ENCODE measurements at regions not wholly inside any gene's neighbourhood (a gene's known extent, or its start where the extent isn't known, plus 50 kb on each side); places are given as distances from the start of the nearest gene placed in this dataset.
A peak's percentile ranks its signal among the peaks of the same experiment; 100 is the strongest.

- intact Hi-C loops (cut with micrococcal nuclease; ENCODE audit: unreplicated experiment), result no loop called here
- Histone ChIP-seq H3K4me2 (ENCODE audit: low read length) (no peak overlapping the region), H2AFZ (ENCODE audit: low read length) (no peak overlapping the region), H3K4me3 (ENCODE audit: low read depth, low read length, poor library complexity, severe bottlenecking) (no peak overlapping the region), H3K79me2 (ENCODE audit: insufficient read depth, low read depth, low read length) (no peaks in the 10 kb centered on the region), H3K27ac (ENCODE audit: low read depth, low read length, poor library complexity, severe bottlenecking) (no peak overlapping the region), H4K20me1 (ENCODE audit: insufficient read depth, low read length) (no peaks in the 10 kb centered on the region), H3K4me1 (ENCODE audit: insufficient read depth, low read length, poor library complexity, severe bottlenecking) (no peaks in the 10 kb centered on the region), H3K36me3 (ENCODE audit: insufficient read depth, low read length) (no peaks in the 10 kb centered on the region), H3K9me3 (ENCODE audit: low read length) (no peaks in the 10 kb centered on the region), H3K9me2 (ENCODE audit: insufficient read depth, low read length) (no peaks in the 10 kb centered on the region)
- DNase-seq (ENCODE audit: low spot score), result no peak
- no TSS peak for BruUV-seq (replicated peaks)
- ChIA-PET CTCF (ENCODE audit: unreplicated experiment) (no interaction called here), POLR2A (interaction anchor here (0.6 kb wide), 1 partner anchor 39 kb away, joined by 3 read pairs; no protein-coding TSS in a partner anchor)
- TF ChIP-seq CTCF (conservative IDR thresholded peaks at IDR 0.05; ENCODE audit: low read length) (no peak), EZH2phosphoT487 (IDR thresholded peaks at IDR 0.05; ENCODE audit: borderline replicate concordance, low read depth, low read length) (no peak)
Observed at GRCh38 chr15:45919806-45920205, 285.0 kb downstream of the SQOR start.

GRCh38 chr15:45921376-45921775 lies 286.5 kb downstream of the SQOR start:
- H3K9me2 ChIP-seq (ENCODE audit: insufficient read depth, low read length), result no peaks in the 10 kb centered on the region
- H4K20me1 ChIP-seq (ENCODE audit: insufficient read depth, low read length), result no peaks in the 10 kb centered on the region
- BruUV-seq (replicated peaks), result no TSS peak
- H3K79me2 ChIP-seq (ENCODE audit: insufficient read depth, low read depth, low read length), result no peaks in the 10 kb centered on the region
- peak overlapping the region; percentile 13 for H2AFZ ChIP-seq (ENCODE audit: low read length)
- H3K9me3 ChIP-seq (ENCODE audit: low read length), result no peaks in the 10 kb centered on the region
- CTCF ChIA-PET (ENCODE audit: unreplicated experiment), result no interaction called here
- H3K36me3 ChIP-seq (ENCODE audit: insufficient read depth, low read length), result no peaks in the 10 kb centered on the region
- H3K4me2 ChIP-seq (ENCODE audit: low read length), result no peak overlapping the region
- H3K4me3 ChIP-seq (ENCODE audit: low read depth, low read length, poor library complexity, severe bottlenecking), result no peak overlapping the region
- POLR2A ChIA-PET, result interaction anchor here (0.7 kb wide), 1 partner anchor 31 kb away, joined by 4 read pairs; no protein-coding TSS in a partner anchor
- no peak for TF ChIP-seq EZH2phosphoT487 (IDR thresholded peaks at IDR 0.05; ENCODE audit: borderline replicate concordance, low read depth, low read length)
- no peak for TF ChIP-seq CTCF (conservative IDR thresholded peaks at IDR 0.05; ENCODE audit: low read length)
- H3K27ac ChIP-seq (ENCODE audit: low read depth, low read length, poor library complexity, severe bottlenecking), result no peak overlapping the region
- intact Hi-C loops (cut with micrococcal nuclease; ENCODE audit: unreplicated experiment), result no loop called here
- DNase-seq (ENCODE audit: low spot score), result no peak
- H3K4me1 ChIP-seq (ENCODE audit: insufficient read depth, low read length, poor library complexity, severe bottlenecking), result no peaks in the 10 kb centered on the region

GRCh38 chr15:45921978-45922377 lies 287.1 kb downstream of the SQOR start:
- Histone ChIP-seq H3K27ac (ENCODE audit: low read depth, low read length, poor library complexity, severe bottlenecking) (no peak overlapping the region), H3K4me1 (ENCODE audit: insufficient read depth, low read length, poor library complexity, severe bottlenecking) (no peaks in the 10 kb centered on the region), H3K4me2 (ENCODE audit: low read length) (no peak overlapping the region), H2AFZ (ENCODE audit: low read length) (peak overlapping the region; percentile 13), H3K79me2 (ENCODE audit: insufficient read depth, low read depth, low read length) (no peaks in the 10 kb centered on the region), H3K9me2 (ENCODE audit: insufficient read depth, low read length) (no peaks in the 10 kb centered on the region), H3K9me3 (ENCODE audit: low read length) (no peaks in the 10 kb centered on the region), H3K36me3 (ENCODE audit: insufficient read depth, low read length) (no peaks in the 10 kb centered on the region), H4K20me1 (ENCODE audit: insufficient read depth, low read length) (no peaks in the 10 kb centered on the region), H3K4me3 (ENCODE audit: low read depth, low read length, poor library complexity, severe bottlenecking) (no peak overlapping the region)
- no peak for TF ChIP-seq EZH2phosphoT487 (IDR thresholded peaks at IDR 0.05; ENCODE audit: borderline replicate concordance, low read depth, low read length)
- TF ChIP-seq CTCF (conservative IDR thresholded peaks at IDR 0.05; ENCODE audit: low read length), result no peak
- CTCF ChIA-PET (ENCODE audit: unreplicated experiment), result no interaction called here
- no peak for DNase-seq (ENCODE audit: low spot score)
- intact Hi-C loops (cut with micrococcal nuclease; ENCODE audit: unreplicated experiment), result no loop called here
- no TSS peak for BruUV-seq (replicated peaks)
- POLR2A ChIA-PET, result no interaction called here

Measured in OCI-LY7 (cell line).